ENCODE measurements at regions not wholly inside any gene's neighbourhood (a gene's known extent, or its start where the extent isn't known, plus 50 kb on each side); places are given as distances from the start of the nearest gene placed in this dataset.

DNA sequence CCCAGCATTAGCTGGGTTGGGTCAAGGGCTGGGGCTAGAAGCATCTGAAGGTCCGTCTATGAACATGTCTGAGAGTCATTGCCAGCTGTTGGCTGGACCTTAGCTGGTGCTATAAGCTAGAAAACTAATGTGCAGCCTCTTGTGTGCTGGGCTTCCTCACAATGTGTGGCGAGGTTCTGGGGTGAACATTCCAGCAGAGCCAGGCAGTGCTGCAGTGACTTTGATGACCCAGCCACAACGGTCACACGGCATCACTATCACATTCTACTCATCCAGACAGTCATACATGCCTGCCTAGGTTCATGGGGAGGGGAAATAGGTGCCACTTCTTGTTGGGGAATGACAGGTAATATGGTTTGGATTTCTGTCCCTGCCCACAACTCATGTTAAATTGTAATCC lies 260.5 kb downstream of the CYP26B1 start:
- WGBS, 2 donors, result 74 to 81% methylated on average over 3 to 4 of the region's 4 CpGs
- intact Hi-C loops (cut with DNase I), result no loop called here
- H3K9me3 ChIP-seq, result no peaks in the 10 kb centered on the region
- no peak overlapping the region for H3K4me3 ChIP-seq
- ATAC-seq (no peak), DNase-seq (no peak)
- TF ChIP-seq CTCF (IDR thresholded peaks at IDR 0.05) (no peak), POLR2A (IDR thresholded peaks at IDR 0.05) (no peak)
- H3K36me3 ChIP-seq (replicated peaks in 1 of 2; ENCODE audit: insufficient read depth in 1 of 2, low read depth in 2 of 2), result no peaks in the 10 kb centered on the region
- H3K4me1 ChIP-seq, result peaks cover 13% of the 10 kb centered on the region
- H3K27ac ChIP-seq, result no peak overlapping the region
- H3K27me3 ChIP-seq, result no peaks in the 10 kb centered on the region

- Histone ChIP-seq H3K36me3 (replicated peaks in 1 of 2; ENCODE audit: insufficient read depth in 1 of 2, low read depth in 2 of 2) (no peaks in the 10 kb centered on the region), H3K4me1 (peaks cover 13% of the 10 kb centered on the region), H3K4me3 (no peak overlapping the region), H3K9me3 (no peaks in the 10 kb centered on the region), H3K27ac (no peak overlapping the region), H3K27me3 (no peaks in the 10 kb centered on the region)
- WGBS, 2 donors, result 73 to 89% methylated on average over 1 of the region's 1 CpG
- ATAC-seq (no peak), DNase-seq (no peak)
- intact Hi-C loops (cut with DNase I), result no loop called here
- TF ChIP-seq CTCF (IDR thresholded peaks at IDR 0.05) (no peak), POLR2A (IDR thresholded peaks at IDR 0.05) (no peak)
Observed at GRCh38 chr2:71886241-71886640, 261.4 kb downstream of the CYP26B1 start.

- Histone ChIP-seq H3K36me3 (replicated peaks in 1 of 2; ENCODE audit: insufficient read depth in 1 of 2, low read depth in 2 of 2) (no peaks in the 10 kb centered on the region), H3K9me3 (no peaks in the 10 kb centered on the region), H3K4me3 (no peak overlapping the region), H3K4me1 (peaks cover 13% of the 10 kb centered on the region), H3K27ac (no peak overlapping the region), H3K27me3 (no peaks in the 10 kb centered on the region)
- peak in 2 of 4 donors; percentile 19 to 22 for DNase-seq
- no peak for TF ChIP-seq POLR2A (IDR thresholded peaks at IDR 0.05)
- no peak for TF ChIP-seq CTCF (IDR thresholded peaks at IDR 0.05)
- intact Hi-C loops (cut with DNase I), result no loop called here
- no peak for ATAC-seq
- WGBS, 2 donors, result 80 to 84% methylated on average over 3 to 7 of the region's 7 CpGs
Observed at GRCh38 chr2:71884303-71885042, 263.2 kb downstream of the CYP26B1 start.

DNA sequence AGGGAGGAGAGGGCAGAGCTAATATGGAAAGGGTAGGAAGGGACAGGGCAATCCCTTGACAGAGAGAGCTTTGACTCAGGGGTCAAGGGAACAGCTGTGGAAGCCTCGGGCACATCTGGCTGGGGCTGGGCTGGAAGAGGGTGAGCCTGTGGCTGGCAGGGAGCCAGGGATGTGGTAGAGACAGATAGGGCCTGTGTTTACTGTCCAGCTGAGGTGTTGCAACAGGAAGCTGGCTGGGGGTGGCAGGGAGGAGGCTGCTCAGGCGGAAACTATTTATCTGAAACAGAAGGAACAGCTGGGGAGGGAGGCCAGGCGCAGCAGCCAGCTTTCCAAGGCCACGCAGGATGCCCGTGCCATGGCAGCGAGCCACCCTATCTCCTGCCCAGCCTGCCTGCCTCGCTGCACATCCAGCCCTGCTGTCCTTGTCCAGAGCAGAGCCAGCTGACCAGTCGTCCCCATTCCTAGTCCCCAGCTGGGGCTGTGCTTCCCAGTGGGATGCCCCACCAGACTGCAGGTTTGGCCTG lies 264.7 kb downstream of the CYP26B1 start:
- Histone ChIP-seq H3K36me3 (replicated peaks in 1 of 2; ENCODE audit: insufficient read depth in 1 of 2, low read depth in 2 of 2) (no peaks in the 10 kb centered on the region), H3K9me3 (no peaks in the 10 kb centered on the region), H3K27ac (no peak overlapping the region), H3K27me3 (no peaks in the 10 kb centered on the region), H3K4me3 (no peak overlapping the region), H3K4me1 (peaks cover 13% of the 10 kb centered on the region)
- ATAC-seq (peak; percentile 81), DNase-seq (peak; percentile 56 to 87 (median 76))
- no peak for TF ChIP-seq POLR2A (IDR thresholded peaks at IDR 0.05)
- no peak for TF ChIP-seq CTCF (IDR thresholded peaks at IDR 0.05)
- intact Hi-C loops (cut with DNase I), result no loop called here
- 5 to 10% methylated on average over 6 to 7 of the region's 8 CpGs for WGBS, 2 donors
